PC-9 (cell line): ENCODE measurements at regions not wholly inside any gene's neighbourhood (a gene's known extent, or its start where the extent isn't known, plus 50 kb on each side); places are given as distances from the start of the nearest gene placed in this dataset.
"Not testable (repeated sequence)": the region's sequence is repeated elsewhere in the genome, so short reads cannot be mapped to it uniquely, and the experiment has no call there.

Source experiments
- EZH2 ChIP-seq: fragments of 200-600 bp; sonication (generic); IDR thresholded peaks from 2 replicates; pipeline ENCODE4 v1.8.0; 2017; ENCODE audit warnings: antibody characterized with exemption, low read depth
- TF ChIP-seq, protein P1 (sequence below): fragments of 200-600 bp; sonication (generic); conservative IDR thresholded peaks from 2 replicates; pipeline ENCODE4 v1.6.1; 2017; ENCODE audit warnings: mixed run types, antibody characterized with exemption, mild to moderate bottlenecking, moderate library complexity

DNA sequence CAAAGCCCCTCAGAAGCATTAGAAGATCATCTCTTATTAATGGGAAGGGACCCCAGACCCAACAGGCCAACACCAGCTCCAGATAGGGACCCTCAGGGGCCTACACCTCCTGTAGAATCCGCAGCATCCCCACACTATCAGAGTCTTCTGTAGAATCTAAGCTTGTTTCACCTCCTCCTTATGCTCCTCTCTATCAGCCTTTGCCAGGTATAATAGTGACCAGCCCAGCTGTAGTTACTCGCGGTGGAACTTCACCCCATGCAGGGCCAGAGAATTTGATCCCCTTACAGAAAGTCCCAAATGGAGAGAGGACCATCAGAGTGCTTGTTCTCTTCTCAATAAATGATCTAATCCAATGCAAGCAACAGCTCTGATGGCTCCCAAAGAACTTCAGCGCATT, 4146.5 kb upstream of the TPTE start:
- TF ChIP-seq, protein P1, sequence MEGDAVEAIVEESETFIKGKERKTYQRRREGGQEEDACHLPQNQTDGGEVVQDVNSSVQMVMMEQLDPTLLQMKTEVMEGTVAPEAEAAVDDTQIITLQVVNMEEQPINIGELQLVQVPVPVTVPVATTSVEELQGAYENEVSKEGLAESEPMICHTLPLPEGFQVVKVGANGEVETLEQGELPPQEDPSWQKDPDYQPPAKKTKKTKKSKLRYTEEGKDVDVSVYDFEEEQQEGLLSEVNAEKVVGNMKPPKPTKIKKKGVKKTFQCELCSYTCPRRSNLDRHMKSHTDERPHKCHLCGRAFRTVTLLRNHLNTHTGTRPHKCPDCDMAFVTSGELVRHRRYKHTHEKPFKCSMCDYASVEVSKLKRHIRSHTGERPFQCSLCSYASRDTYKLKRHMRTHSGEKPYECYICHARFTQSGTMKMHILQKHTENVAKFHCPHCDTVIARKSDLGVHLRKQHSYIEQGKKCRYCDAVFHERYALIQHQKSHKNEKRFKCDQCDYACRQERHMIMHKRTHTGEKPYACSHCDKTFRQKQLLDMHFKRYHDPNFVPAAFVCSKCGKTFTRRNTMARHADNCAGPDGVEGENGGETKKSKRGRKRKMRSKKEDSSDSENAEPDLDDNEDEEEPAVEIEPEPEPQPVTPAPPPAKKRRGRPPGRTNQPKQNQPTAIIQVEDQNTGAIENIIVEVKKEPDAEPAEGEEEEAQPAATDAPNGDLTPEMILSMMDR = not testable (repeated sequence)
- not testable (repeated sequence) for TF ChIP-seq EZH2
